Nephron progenitor cell (in vitro differentiated cells): ENCODE measurements at regions not wholly inside any gene's neighbourhood (a gene's known extent, or its start where the extent isn't known, plus 50 kb on each side); places are given as distances from the start of the nearest gene placed in this dataset.

Source experiments
- DNase-seq: peaks from one replicate; pipeline ENCODE4 v3.0.0; 2021
- H3K27ac Mint-ChIP-seq: 2 replicates; pipeline ENCODE4 v1.8.0; 2021; ENCODE audit warnings: mild to moderate bottlenecking, moderate library complexity, mixed read lengths
- H3K27me3 Mint-ChIP-seq: 2 replicates; pipeline ENCODE4 v1.8.0; 2021; ENCODE audit warnings: mild to moderate bottlenecking, low read depth, mixed read lengths; ENCODE audit not compliant: poor library complexity
- H3K36me3 Mint-ChIP-seq: 2 replicates; pipeline ENCODE4 v1.8.0; 2021; ENCODE audit warnings: low read depth, mixed read lengths
- H3K4me1 Mint-ChIP-seq: 2 replicates; pipeline ENCODE4 v1.8.0; 2021; ENCODE audit warnings: mixed read lengths
- H3K4me3 Mint-ChIP-seq: 2 replicates; pipeline ENCODE4 v1.8.0; 2021; ENCODE audit warnings: mild to moderate bottlenecking, moderate library complexity, mixed read lengths
- H3K9me3 Mint-ChIP-seq: 2 replicates; pipeline ENCODE4 v1.8.0; 2021; ENCODE audit warnings: mild to moderate bottlenecking, moderate library complexity, mixed read lengths
- CTCF ChIP-seq: fragments of 200-600 bp; sonication (generic); IDR thresholded peaks from 2 replicates; pipeline ENCODE4 v1.5.0; 2021; ENCODE audit warnings: antibody characterized with exemption

- H3K27me3 Mint-ChIP-seq: peaks cover 6% of the 10 kb centered on the region
- H3K36me3 Mint-ChIP-seq: no peaks in the 10 kb centered on the region
- H3K4me3 Mint-ChIP-seq: no peak overlapping the region
- H3K4me1 Mint-ChIP-seq: no peaks in the 10 kb centered on the region
- DNase-seq: no peak
- TF ChIP-seq CTCF: no peak
- no peaks in the 10 kb centered on the region for H3K9me3 Mint-ChIP-seq
- H3K27ac Mint-ChIP-seq: no peak overlapping the region
Observed at GRCh38 chr1:68788762-68789161, 291.9 kb upstream of the DEPDC1 start.

- DNase-seq: no peak
- Mint-ChIP-seq H3K4me3 (no peak overlapping the region), H3K27ac (no peak overlapping the region), H3K9me3 (no peaks in the 10 kb centered on the region), H3K36me3 (no peaks in the 10 kb centered on the region), H3K27me3 (peaks cover 2% of the 10 kb centered on the region), H3K4me1 (no peaks in the 10 kb centered on the region)
- TF ChIP-seq CTCF: no peak
Observed at GRCh38 chr1:68791800-68792199, 294.9 kb upstream of the DEPDC1 start.

- Mint-ChIP-seq H3K4me1 (peaks cover 5% of the 10 kb centered on the region), H3K9me3 (no peaks in the 10 kb centered on the region), H3K4me3 (no peak overlapping the region), H3K27me3 (no peaks in the 10 kb centered on the region), H3K27ac (no peak overlapping the region), H3K36me3 (no peaks in the 10 kb centered on the region)
- DNase-seq: no peak
- TF ChIP-seq CTCF: no peak
Observed at GRCh38 chr1:68795956-68796355, 299.1 kb upstream of the DEPDC1 start.

GRCh38 chr1:68796888-68797287 lies 300.0 kb upstream of the DEPDC1 start:
- Mint-ChIP-seq H3K4me3 (no peak overlapping the region), H3K27ac (no peak overlapping the region), H3K4me1 (peaks cover 5% of the 10 kb centered on the region), H3K36me3 (no peaks in the 10 kb centered on the region), H3K27me3 (no peaks in the 10 kb centered on the region), H3K9me3 (no peaks in the 10 kb centered on the region)
- no peak for TF ChIP-seq CTCF
- DNase-seq: no peak

- Mint-ChIP-seq H3K4me3 (no peak overlapping the region), H3K27me3 (peaks cover 4% of the 10 kb centered on the region)
Observed at GRCh38 chr1:68798071-68798470, 301.2 kb upstream of the DEPDC1 start.

More at GRCh38 chr1:68798071-68798470, 301.2 kb upstream of the DEPDC1 start:
- no peak for TF ChIP-seq CTCF
- DNase-seq: no peak
- H3K4me1 Mint-ChIP-seq: peaks cover 5% of the 10 kb centered on the region
- H3K27ac Mint-ChIP-seq: no peak overlapping the region
- peaks cover 6% of the 10 kb centered on the region for H3K9me3 Mint-ChIP-seq
- no peaks in the 10 kb centered on the region for H3K36me3 Mint-ChIP-seq
